ENCODE measurements at regions not wholly inside any gene's neighbourhood (a gene's known extent, or its start where the extent isn't known, plus 50 kb on each side); places are given as distances from the start of the nearest gene placed in this dataset.

- H3F3A ChIP-seq (ENCODE audit: control insufficient read depth, insufficient read depth) = no peaks in the 10 kb centered on the region
- no peaks in the 10 kb centered on the region for H4K20me1 ChIP-seq (ENCODE audit: control insufficient read depth, insufficient read depth, low read depth, low read length)
- no peaks in the 10 kb centered on the region for H3K9me2 ChIP-seq (replicated peaks; ENCODE audit: control insufficient read depth, low read length)
- H3K36me3 ChIP-seq (ENCODE audit: control insufficient read depth, low read length) = no peaks in the 10 kb centered on the region
- no peak overlapping the region for H3K4me3 ChIP-seq (ENCODE audit: low read length)
- no peaks in the 10 kb centered on the region for H3K27me3 ChIP-seq (ENCODE audit: control insufficient read depth, low read length)
- no peak overlapping the region for H3K4me2 ChIP-seq (ENCODE audit: low read length)
- no peaks in the 10 kb centered on the region for H3K9me3 ChIP-seq (ENCODE audit: control insufficient read depth, insufficient read depth, low read length)
- no peak for TF ChIP-seq EZH2phosphoT487 (IDR thresholded peaks at IDR 0.05; ENCODE audit: borderline replicate concordance, low read length)
- TF ChIP-seq CTCF (IDR thresholded peaks at IDR 0.05; ENCODE audit: low read depth, low read length, poor library complexity, severe bottlenecking) = no peak
- no peaks in the 10 kb centered on the region for H3K4me1 ChIP-seq (ENCODE audit: control insufficient read depth, low read length)
- no peaks in the 10 kb centered on the region for H3K79me2 ChIP-seq (ENCODE audit: control insufficient read depth, low read length)
- H3K27ac ChIP-seq (ENCODE audit: low read depth, low read length) = no peak overlapping the region
These were observed 1370.3 kb upstream of the SLC10A2 start for GRCh38 chr13:104436555-104436954.

DNA sequence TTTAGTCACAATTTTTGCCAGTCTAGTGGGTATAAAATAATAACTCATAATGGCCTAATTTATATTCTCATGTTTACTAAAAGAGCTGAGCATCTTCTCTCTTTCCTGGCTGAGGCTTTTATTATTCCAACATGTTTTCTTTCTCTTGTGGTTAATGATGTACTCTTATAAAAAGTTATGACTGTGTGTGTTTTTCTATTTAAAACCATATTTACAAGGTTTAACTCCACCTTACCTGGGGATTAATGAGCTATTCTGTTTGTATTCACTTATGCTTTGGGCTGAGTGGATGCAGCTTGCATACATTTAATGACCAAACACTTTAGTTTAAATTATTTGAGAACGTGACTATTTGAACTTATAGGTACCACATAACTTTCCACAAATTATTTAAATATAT, 1365.7 kb upstream of the SLC10A2 start:
- no peak for TF ChIP-seq EZH2phosphoT487 (IDR thresholded peaks at IDR 0.05; ENCODE audit: borderline replicate concordance, low read length)
- TF ChIP-seq CTCF (IDR thresholded peaks at IDR 0.05; ENCODE audit: low read depth, low read length, poor library complexity, severe bottlenecking) = no peak
- H3K4me1 ChIP-seq (ENCODE audit: control insufficient read depth, low read length) = no peaks in the 10 kb centered on the region
- no peaks in the 10 kb centered on the region for H3K79me2 ChIP-seq (ENCODE audit: control insufficient read depth, low read length)
- H3K4me2 ChIP-seq (ENCODE audit: low read length) = no peak overlapping the region
- H3K9me3 ChIP-seq (ENCODE audit: control insufficient read depth, insufficient read depth, low read length) = no peaks in the 10 kb centered on the region
- no peaks in the 10 kb centered on the region for H3K36me3 ChIP-seq (ENCODE audit: control insufficient read depth, low read length)
- H3K27me3 ChIP-seq (ENCODE audit: control insufficient read depth, low read length) = no peaks in the 10 kb centered on the region
- H3F3A ChIP-seq (ENCODE audit: control insufficient read depth, insufficient read depth) = no peaks in the 10 kb centered on the region
- no peak overlapping the region for H3K4me3 ChIP-seq (ENCODE audit: low read length)
- H3K9me2 ChIP-seq (replicated peaks; ENCODE audit: control insufficient read depth, low read length) = no peaks in the 10 kb centered on the region
- H4K20me1 ChIP-seq (ENCODE audit: control insufficient read depth, insufficient read depth, low read depth, low read length) = no peaks in the 10 kb centered on the region
- no peak overlapping the region for H3K27ac ChIP-seq (ENCODE audit: low read depth, low read length)

DNA sequence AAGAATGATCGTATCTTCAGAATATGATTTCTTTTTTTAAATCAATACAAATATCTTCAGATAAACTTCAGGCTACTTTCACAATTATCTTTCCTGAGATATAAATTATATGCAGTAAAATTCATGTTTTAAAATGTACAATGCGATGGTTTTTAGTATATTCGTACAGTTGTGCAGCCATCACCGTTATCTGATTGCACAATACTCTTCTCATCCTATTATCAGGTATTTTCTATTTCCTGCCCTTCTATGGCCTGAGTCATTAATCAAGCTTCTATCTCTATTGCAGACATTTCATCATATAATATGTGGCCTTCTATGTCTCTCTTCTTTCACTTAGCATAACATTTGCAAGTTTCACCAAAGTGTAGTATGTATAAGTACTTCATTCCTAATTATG, 1360.2 kb upstream of the SLC10A2 start:
- Histone ChIP-seq H3K79me2 (ENCODE audit: control insufficient read depth, low read length) (no peaks in the 10 kb centered on the region), H3K4me1 (ENCODE audit: control insufficient read depth, low read length) (no peaks in the 10 kb centered on the region), H3K9me3 (ENCODE audit: control insufficient read depth, insufficient read depth, low read length) (peaks cover 3% of the 10 kb centered on the region; the same call in 1 of the 2 replicates), H3K27me3 (ENCODE audit: control insufficient read depth, low read length) (no peaks in the 10 kb centered on the region), H3K36me3 (ENCODE audit: control insufficient read depth, low read length) (no peaks in the 10 kb centered on the region), H3K4me3 (ENCODE audit: low read length) (no peak overlapping the region), H3K4me2 (ENCODE audit: low read length) (no peak overlapping the region), H3K9me2 (replicated peaks; ENCODE audit: control insufficient read depth, low read length) (no peaks in the 10 kb centered on the region), H3F3A (ENCODE audit: control insufficient read depth, insufficient read depth) (no peaks in the 10 kb centered on the region), H4K20me1 (ENCODE audit: control insufficient read depth, insufficient read depth, low read depth, low read length) (no peaks in the 10 kb centered on the region), H3K27ac (ENCODE audit: low read depth, low read length) (no peak overlapping the region)
- TF ChIP-seq CTCF (IDR thresholded peaks at IDR 0.05; ENCODE audit: low read depth, low read length, poor library complexity, severe bottlenecking) = no peak
- TF ChIP-seq EZH2phosphoT487 (IDR thresholded peaks at IDR 0.05; ENCODE audit: borderline replicate concordance, low read length) = no peak

DNA sequence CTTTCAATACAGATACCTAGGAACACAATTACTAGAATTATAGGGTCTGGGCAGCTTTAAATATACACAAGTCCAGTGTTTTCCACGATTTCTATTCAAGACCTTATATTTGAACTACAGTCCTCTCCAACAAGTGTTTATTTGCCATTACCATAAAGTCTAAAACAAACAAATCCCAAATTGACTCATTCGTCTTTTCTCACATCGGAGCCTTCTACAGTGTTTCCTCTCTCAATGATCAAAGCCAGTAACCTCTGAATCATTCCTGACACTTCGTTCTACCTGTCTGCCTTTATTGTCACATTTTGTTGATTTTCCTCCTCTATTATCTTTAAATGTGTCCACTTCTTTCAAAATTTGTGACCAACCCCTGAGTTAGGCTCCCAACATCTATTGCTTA, 1356.5 kb upstream of the SLC10A2 start:
- Histone ChIP-seq H3K4me1 (ENCODE audit: control insufficient read depth, low read length) (no peaks in the 10 kb centered on the region), H3K9me2 (replicated peaks; ENCODE audit: control insufficient read depth, low read length) (no peaks in the 10 kb centered on the region), H3K79me2 (ENCODE audit: control insufficient read depth, low read length) (no peaks in the 10 kb centered on the region), H3F3A (ENCODE audit: control insufficient read depth, insufficient read depth) (no peaks in the 10 kb centered on the region), H3K4me3 (ENCODE audit: low read length) (no peak overlapping the region), H3K4me2 (ENCODE audit: low read length) (no peak overlapping the region), H3K27ac (ENCODE audit: low read depth, low read length) (no peak overlapping the region), H3K36me3 (ENCODE audit: control insufficient read depth, low read length) (no peaks in the 10 kb centered on the region), H3K27me3 (ENCODE audit: control insufficient read depth, low read length) (no peaks in the 10 kb centered on the region), H4K20me1 (ENCODE audit: control insufficient read depth, insufficient read depth, low read depth, low read length) (no peaks in the 10 kb centered on the region), H3K9me3 (ENCODE audit: control insufficient read depth, insufficient read depth, low read length) (peaks cover 3% of the 10 kb centered on the region; the same call in 1 of the 2 replicates)
- TF ChIP-seq EZH2phosphoT487 (IDR thresholded peaks at IDR 0.05; ENCODE audit: borderline replicate concordance, low read length) (no peak), CTCF (IDR thresholded peaks at IDR 0.05; ENCODE audit: low read depth, low read length, poor library complexity, severe bottlenecking) (no peak)
